NCI-H526 (cell line): ENCODE measurements at regions not wholly inside any gene's neighbourhood (a gene's known extent, or its start where the extent isn't known, plus 50 kb on each side); places are given as distances from the start of the nearest gene placed in this dataset.

Experiments
- DNase-seq, 2 experiments: peaks; one replicate each; lab custom pipeline; 2025; lab: John Stamatoyannopoulos, UW

GRCh38 chr5:159536646-159537045 is 206.4 kb upstream of the IL12B start:
- DNase-seq = no peak

- DNase-seq = no peak
These were observed 209.4 kb upstream of the IL12B start for GRCh38 chr5:159539678-159540077.

- no peak for DNase-seq
These were observed 213.0 kb upstream of the IL12B start for GRCh38 chr5:159543326-159543725.

DNA sequence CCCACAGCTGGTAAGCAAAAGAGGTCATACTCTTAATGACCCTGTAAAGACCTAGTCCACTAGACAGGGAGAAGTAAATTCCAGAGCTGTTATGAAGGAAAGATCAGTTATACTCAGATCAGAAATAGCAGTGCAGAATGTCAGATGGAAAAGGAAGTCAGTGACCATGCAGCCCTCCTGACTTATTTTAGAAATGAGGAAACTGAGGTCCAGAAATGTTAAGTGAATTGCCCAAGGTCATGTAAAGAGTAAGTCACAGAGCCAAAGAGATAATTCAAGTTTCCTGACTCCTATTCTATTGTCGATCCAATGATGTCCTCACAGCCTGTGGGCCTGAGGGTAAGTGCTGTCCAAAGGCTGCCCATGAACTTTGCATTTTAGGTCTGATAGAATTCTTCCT is 214.9 kb upstream of the IL12B start:
- no peak for DNase-seq

GRCh38 chr5:159547466-159548195 is 217.3 kb upstream of the IL12B start:
- DNase-seq = no peak

- no peak for DNase-seq
These were observed 218.2 kb upstream of the IL12B start for GRCh38 chr5:159548517-159548916.

GRCh38 chr5:159549046-159549445 is 218.8 kb upstream of the IL12B start:
- DNase-seq = no peak

DNA sequence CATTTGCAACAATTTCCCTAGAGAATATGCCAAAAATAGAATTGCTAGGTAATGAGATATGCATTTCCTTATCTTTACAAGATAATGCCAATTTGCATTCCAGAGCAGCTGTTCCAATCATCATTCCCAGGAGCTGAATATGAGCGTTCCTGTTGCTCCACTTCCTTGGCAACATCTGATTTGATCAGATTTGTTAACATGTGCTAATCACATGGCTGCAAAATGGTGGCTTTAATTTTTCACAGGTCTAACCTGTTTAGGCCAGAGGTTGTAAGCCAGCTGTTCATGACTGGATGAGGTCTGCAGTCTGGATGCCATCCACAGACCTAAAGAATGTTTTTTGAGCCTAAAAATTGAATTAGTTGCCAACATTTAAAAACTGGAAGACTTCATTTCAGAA is 220.7 kb upstream of the IL12B start:
- no peak for DNase-seq

DNA sequence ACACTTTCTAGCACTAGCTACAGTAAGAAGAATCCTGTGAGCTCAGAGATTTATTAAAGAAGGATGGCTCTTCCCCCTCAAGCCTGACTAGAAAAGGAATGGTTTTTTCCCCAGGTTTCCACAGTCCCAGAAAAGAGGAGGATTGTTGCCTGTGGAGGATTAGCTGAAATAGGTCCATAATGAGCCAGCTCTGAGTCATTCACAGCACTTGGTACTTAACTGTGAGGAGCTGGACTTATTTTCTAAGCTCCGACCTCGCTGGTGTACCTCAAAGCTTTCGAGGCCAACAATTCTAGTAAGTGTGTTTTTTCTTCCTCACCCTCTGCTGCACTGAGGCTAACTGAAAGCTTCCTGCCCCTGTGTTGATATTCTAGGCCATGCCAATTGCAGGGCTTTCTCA is 222.5 kb upstream of the IL12B start:
- no peak for DNase-seq

- DNase-seq = no peak
These were observed 223.5 kb upstream of the IL12B start for GRCh38 chr5:159553792-159554191.

- DNase-seq = no peak
These were observed 224.8 kb upstream of the IL12B start for GRCh38 chr5:159555084-159555483.

- no peak for DNase-seq
These were observed 229.1 kb upstream of the IL12B start for GRCh38 chr5:159559337-159559736.

DNA sequence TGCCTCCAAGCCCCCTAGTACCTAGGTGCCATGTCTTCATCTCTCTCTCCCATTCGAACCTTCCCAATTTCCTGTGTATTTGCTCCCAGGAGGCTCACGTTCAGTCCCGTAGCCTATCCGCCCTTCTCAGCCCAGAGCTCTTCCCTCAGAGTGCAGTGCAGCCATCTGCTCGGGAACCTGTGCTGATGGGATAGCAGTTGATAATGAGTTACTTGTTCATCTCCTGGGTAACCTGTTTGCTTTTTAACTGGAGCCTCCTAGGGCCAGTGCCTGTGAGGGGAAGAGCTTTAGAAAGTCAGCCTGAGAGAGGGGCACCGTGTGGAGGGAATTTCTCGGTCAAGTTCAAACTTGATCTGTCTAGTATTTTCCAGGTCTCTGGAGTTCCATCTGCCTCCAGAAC is 229.8 kb upstream of the IL12B start:
- no peak for DNase-seq

- DNase-seq = no peak
These were observed 233.7 kb upstream of the IL12B start for GRCh38 chr5:159564031-159564430.

GRCh38 chr5:159566832-159567231 is 236.5 kb upstream of the IL12B start:
- DNase-seq = peak; percentile 32 to 54

- no peak for DNase-seq
These were observed 237.2 kb upstream of the IL12B start for GRCh38 chr5:159567461-159567860.

DNA sequence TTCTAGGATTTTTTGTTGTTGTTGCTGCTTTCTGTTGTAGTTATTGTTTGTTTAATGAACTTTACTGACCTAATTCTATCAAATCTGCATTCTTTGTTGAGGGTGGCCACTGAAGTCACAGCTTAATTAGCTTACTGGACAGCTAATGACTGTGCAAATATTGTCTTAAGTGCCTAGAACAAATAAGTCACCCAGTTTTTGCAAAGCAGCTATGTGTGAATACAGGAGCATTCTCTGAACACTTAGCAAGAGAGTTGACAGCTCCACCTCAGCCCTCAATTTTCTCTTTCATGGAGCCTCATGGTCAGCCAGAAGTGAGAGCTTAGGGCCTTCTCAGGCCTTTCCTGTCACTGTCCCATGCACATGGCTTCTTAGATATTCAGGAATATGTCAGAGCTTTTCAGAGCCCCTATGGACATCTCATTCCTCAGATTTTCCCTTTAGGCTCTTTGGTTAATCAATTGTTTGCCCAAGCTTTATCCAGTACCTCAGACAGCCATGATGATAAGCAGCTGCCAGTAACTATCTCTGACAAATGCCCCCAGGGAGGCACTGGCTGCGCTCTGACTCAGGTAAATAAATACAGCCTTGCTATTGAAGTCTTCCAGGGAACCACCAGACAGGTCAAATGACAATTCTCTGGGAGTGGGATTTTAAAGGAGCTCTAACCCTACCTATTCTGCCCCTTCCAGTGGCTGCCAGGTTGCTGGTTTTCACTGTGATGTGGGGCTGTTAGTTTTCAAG is 241.4 kb upstream of the IL12B start:
- DNase-seq = peak; percentile 26 to 35

- no peak for DNase-seq
These were observed 246.6 kb upstream of the IL12B start for GRCh38 chr5:159576902-159577301.

DNA sequence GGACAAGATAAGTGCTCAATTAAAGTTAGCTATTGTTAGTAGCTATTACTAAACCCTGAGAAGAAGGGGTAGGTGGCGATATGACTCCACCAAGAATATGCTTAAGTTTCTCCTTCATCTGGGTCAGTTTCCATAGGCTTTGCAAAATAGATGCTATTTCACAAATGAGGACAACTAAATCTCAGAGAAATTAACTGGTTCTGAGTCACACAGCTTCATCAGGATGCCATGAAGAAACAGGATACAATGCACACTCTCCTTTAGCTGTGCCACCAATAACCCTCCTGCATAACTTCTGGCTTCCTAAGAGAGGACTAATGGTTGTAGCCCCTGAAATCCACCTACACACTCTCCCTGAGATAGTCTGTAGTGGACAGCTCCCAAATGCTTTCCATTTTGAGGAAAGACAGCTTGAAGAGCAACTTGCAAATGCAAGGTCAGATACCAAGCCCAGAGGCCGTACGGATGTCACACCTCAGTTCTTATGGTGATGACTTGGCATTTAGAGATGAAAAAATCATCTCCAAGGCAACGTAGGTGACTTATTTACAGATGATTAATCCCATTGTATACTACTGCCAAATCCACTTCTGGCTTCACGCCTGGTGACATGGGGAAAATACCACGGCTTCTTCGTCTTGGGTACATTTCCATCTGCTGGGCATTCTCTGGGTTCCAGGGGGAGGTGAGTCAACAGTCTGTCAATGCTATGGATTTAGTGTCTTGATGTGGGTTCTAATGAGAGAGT is 251.4 kb upstream of the IL12B start:
- no peak for DNase-seq

DNA sequence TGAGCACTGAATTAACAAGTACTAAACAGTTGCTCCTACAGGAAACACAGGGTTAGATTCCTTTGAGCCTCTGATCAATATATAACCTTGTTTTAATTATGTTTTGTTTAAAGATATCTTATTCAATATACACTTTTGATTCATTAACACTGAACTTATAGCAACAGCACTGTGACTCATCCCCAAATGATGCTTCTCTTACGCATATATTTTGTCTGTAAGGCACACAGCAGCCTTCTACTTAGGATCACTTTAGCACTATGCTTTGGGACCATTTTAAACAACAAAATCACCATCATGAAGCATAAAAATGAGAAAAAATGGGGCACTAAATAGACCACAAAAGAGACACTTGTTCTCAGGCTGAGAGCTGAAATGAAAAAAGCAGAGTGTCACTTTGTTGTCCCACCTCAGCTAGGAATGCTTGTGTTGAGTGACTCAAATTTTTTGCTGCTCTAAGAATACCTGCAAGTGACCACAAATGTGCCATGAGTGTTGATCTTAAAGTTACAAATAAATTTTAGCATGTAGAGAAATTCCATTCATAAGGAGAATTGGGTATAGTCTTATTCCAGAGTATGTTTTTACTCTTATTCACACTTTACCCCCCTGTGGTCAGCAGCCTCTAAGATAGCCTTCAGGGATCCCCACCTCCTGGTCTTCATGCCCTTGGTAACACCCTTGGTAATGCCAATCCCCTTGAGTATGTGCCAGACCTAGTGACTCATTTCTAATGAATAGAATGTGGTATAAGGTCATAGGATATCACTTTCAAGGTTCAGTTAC is 252.7 kb upstream of the IL12B start:
- DNase-seq = no peak

DNA sequence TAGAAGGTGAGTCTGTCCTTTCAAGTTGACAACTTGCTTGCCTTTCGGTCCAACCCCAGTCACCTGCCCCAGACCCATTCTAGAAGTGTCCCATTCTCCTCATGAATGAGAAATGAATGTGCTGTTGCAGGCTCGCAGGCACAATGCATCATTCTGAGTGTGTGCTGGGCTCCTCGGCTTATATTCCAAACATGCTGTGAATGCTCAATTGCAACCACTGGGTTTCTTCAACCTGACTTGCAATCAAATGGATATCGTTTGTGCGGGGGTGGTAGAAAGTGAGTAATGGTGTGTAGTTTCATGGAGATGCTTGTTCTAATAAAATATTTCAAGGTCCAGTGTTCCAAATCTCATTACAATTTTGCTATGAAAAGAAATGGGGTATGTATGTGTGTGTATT is 256.6 kb upstream of the IL12B start:
- no peak for DNase-seq

DNA sequence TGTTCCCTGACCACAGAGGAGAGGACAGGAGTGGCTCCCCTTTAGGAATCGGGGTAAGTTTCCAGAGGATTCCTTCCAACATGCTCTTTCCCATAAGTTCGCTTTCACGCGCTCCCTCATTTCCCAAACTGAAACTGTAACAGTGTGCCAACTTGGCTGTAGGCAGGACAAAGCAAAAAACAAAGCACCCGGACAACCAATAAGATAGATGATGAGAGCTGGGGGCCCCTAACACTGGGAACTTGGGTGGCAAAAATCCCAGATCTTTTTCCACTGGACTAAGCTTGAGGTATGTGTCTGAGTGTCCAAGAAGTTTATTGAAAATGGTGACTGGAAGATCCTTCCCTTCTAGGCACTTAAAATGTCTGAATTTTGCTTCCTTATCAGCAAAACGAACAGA is 258.7 kb upstream of the IL12B start:
- no peak for DNase-seq
